NCI-H524 (cell line): ENCODE measurements at regions not wholly inside any gene's neighbourhood (a gene's known extent, or its start where the extent isn't known, plus 50 kb on each side); places are given as distances from the start of the nearest gene placed in this dataset.
"Not testable (repeated sequence)": the region's sequence is repeated elsewhere in the genome, so short reads cannot be mapped to it uniquely, and the experiment has no call there.

Experiments used
- DNase-seq, 2 experiments: peaks; one replicate each; lab custom pipeline; 2025; lab: John Stamatoyannopoulos, UW

DNA sequence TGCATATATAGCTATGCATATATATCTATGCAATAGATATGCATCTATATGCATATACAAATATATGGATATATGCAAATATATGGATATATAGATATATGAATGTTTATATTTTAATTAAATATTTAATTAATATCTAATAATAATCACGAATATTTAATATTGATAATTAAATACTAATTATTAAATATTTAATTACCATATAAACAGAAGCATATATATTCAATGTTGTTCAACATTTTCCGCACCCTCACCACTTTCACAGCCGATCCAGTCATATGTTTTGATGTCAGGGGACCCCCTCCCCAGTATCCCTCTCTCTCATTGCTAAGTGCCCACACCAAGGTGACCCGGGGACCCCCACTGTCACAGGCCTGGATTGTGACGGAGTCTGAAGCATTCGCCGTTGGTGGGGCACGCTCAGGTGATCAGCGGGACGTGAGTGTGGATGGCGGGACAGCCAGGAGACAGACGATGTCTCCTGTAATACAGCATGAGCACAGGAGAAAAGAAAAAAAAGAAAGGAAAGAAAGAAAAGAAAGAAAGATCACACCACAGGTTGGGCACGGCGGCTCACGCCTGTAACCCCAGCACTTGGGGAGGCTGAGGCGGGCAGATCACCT is 199.7 kb downstream of the CRLF2 start:
- DNase-seq = no peak

DNA sequence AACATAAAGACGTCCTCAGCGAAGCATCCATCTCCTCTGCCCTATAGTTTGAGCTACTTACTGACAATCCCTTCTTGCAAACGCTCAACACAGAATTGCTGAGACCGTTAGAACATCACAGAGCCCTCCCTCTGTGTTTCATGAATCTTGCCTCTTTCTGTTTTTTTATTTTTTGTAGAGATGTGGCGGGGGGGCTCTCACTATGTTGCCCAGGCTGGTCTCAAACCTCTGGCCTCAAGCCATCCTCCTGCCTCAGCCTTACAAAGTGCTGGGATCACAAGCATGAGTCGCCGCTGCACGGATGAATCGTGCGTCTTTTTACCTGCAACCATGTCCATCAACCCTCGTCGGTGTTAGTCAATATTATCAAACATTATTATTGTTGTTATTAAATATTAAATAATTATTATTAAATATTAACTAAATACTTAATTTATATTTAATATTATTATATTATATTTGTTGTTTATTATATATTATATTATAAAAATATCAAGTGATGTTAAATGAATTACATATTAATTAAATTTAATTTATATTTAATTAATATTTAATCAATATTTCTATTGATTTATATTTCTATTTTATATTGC is 200.7 kb downstream of the CRLF2 start:
- no peak for DNase-seq

DNA sequence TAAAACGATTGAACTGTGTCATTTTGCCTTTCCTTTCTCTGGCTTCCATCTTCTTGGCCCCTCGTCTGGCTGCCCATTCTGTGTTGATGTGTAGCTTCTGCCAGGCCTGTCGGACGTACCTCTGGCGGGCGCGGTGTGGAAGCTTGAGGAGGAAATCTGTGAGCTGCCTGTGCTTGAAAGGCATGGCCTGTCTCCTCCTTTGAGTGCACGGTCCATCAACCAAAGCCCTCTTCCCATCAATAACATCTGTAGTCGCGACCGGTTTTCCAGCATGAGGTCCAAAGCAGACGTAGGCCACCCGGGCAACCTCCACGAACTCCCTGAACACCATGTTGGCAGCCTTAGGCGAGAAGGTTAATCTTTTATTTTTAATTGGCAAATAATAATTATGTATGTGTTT is 202.7 kb downstream of the CRLF2 start:
- DNase-seq = no peak

DNA sequence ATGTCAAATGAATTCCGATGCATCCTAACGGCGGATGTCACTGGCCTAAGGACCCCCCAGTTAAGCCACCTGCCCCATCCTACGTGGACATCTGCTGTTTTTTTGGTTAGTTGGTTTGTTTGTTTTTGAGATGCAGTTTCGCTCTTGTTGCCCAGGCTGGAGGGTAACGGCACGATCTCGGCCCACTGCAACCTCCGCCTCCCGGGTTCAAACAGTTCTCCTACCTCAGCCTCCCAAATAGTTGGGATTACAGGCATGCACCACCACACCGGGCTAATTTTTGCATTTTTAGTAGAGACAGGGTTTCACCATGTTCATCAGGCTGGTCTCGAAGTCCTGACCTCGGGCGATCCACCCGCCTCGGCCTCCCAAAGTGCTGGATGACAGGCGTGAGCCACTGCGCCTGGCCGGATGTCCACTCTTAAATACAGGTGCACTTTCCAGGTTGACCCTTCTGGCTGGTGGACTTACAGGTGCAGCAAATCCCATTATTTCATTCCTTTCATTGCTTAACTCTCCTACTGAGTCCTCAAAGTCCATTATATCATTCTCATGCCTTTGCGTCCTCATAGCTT is 206.2 kb downstream of the CRLF2 start:
- no peak for DNase-seq

DNA sequence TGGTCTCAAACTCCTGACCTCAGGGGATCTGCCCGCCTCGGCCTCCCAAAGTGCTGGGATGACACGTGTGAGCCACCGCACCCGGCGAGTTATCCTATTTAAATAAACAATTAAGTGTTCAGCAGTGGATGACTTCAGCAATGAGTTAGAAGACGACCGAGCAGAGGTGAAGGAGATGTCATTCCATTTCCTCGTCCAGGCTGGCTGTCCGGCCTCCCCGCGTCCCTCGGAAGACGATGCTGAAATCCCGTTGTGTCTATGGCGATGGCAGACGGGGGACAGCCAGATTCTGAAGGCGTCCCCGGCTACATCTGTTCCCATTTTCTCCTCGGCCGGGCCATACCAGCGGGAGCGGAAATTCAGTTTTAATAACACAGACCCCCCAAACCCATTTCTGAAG is 209.8 kb downstream of the CRLF2 start:
- DNase-seq = no peak

DNA sequence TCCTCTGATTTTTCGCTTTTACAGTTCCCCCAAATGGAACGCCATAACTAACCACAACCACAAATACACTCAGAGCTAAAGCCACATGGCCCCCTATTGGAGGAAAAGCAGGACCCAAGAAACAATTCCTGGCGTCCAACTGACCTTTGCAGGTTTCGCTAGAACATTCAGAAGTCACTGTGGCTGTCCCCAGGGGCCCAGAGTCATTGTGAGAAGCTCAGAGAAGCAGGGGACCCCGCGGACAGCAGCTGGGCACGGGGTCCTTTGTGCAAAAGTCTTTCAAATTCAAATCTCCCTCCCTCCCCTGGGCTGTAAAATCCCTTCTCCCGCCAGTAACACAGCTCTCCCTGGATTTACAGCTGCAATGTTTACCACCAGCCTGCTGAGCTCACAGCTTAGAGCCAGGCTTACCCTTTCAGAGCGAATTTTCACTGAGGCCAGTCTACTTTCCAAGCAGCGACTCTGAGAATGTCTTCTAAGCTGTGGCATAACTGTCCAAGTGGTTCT is 214.8 kb downstream of the CRLF2 start:
- no peak for DNase-seq

DNA sequence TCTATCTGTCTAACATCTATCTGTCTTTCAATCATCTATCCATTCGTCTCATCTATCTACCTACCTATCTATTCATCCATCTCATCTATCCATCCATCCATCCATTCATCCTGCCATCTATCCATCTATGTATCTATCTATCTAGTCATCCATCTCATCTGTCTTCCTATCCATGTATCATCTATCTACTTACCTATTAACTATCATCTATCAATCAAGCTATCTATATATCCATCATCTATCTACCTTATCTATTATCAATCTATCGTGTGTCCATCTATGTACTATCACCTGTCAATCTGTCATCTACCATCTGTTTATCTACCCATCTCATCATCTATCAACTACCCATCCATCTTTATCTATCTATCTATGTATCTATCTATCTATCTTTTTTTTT is 217.7 kb downstream of the CRLF2 start:
- no peak for DNase-seq

DNA sequence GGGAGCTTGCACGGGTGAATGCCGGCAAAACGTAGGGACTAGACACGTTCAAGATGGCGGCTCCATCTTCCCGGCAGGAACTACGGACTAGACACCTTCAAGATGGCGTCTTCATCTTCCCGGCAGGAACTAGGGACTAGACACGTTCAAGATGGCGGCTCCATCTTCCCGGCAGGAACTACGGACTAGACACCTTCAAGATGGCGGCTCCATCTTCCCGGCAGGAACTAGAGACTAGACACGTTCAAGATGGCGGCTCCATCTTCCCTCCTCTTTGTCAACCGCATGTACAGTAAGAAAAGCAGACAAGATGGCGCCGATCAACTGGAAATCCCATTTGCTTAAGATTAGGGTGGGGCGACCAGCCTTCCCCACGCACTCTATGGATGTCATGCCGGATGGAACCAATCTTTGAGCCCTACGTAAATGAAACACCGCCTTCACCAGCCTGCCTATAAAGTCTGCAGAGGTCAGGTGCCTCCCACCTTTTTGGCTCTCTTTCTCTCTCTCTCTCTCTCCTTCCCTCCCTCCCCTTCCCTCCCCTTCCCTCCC is 222.4 kb downstream of the CRLF2 start:
- peak; percentile 76 to 89 for DNase-seq

DNA sequence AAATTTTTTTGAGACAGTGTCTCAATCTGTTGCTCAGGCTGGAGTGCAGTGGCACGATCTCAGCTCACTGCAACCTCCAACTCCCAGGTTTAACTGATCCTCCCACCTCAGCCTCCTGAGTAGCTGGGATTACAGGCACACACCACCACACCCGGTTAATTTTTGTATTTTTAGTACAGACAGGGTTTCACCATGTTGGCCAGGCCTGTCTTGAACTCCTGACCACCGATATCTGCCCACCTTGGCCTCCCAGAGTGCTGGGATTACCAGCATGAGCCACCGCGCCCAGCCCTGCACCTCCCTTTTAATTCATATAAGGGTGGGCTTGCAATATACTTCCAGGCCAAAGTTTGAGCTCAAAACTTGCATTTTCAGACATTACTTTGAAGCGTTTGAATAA is 223.9 kb downstream of the CRLF2 start:
- not testable (repeated sequence) for DNase-seq

DNA sequence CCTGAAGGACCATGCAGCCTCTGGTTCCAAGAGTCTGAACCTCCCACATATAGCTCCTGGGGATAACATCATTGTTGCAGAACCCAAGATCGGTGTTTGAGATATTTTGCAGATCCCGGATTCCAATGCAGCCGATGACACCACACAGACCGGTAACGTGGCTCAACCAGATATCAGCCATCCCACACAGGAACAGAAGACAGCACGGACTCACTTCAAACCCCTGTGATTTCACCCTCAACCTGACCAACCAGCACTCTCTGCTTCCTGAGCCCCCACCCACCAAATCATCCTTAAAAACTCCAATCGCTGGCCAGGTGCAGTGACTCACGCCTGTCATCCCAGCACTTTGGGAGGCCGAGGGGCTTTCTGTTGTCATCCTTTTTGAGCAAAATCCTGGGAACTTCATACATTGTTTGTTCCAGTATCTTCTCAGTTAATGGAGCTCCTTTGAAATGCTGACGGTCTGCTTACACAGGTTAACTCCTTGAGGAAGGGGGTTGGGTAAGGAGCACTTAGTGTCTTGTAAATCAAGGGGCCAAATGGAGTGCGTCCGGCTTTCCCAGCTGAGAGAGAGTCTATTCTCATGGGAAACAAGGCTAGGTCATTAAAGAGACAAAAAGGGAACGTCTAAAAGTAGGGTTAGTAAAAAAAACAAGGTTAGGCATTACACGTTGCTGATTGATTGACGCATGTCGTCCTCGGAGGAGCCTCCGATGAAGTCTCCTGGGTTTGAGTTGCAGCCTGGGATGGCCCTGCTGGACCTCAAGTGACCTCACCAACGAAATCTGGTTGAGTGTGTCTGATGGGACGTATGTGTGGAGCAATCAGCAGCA is 230.4 kb downstream of the CRLF2 start:
- DNase-seq = no peak

DNA sequence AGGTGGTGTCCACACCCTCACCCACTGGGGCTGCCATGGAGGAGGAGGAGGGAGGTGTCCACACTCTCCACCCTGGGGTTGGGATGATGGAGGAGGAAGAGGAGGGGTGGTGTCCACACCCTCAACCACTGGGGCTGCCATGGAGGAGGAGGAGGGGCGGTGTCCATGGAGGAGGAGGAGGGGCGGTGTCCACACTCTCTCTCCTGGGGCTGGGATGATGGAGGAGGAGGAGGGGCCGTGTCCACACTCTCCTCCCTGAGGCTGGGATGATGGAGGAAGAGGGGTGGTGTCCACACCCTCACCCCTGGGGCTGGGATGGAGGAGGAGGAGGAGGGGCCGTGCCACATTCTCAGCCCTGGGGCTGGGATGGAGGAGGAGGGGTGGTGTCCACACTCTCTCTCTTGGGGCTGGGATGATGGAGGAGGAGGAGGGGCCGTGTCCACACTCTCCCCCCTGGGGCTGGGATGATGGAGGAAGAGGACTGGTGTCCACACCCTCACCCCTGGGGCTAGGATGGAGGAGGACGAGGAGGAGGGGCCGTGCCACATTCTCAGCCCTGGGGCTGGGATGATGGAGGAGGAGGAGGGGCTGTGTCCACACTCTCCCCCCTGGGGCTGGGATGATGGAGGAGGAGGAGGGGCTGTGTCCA is 231.7 kb downstream of the CRLF2 start:
- DNase-seq = no peak

DNA sequence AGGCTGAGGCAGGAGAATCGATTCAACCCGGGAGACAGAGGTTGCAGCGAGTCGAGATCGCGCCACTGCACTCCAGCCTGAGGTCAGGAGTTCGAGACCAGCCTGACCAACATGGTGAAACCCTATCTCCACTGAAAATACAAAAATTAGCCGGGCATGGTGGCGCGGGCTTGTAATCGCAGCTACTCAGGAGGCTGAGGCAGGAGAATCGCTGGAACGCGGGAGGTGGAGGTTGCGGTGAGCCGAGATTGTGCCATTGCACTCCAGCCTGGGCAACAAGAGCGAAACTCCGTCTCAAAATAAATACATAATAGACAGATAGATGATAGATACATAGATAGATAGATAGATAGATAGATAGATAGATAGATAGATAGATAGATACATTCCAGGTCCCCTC is 233.3 kb downstream of the CRLF2 start:
- not testable (repeated sequence) for DNase-seq

DNA sequence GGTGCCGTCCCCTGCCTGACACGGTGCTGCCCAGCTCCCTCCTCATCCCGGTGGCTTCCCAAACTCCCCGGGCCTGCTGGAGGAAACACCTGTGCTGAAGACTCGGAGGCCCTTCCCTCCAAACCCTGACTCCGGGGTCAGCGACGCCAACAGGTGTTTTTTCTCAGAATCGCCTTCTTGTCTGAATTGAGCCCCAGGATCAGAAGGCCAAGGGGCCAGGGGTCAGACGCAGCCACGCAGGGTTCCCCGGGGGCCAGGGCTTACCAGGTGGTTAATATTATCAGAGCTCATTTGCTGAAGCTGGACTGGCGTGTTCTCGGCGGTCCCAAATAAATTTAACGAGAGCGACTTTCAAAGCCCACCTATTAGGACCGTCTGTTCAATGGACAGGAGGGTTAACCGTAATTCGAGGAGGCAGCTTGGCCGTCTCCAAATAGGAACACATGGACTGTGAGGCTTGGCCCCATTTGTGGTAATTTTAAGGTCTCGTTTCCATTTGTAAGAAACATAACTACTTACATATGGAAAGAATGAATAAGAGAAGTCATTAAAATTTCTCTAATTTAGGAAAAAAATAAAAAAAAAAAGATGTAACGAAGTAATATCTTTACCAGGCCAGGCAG is 239.3 kb downstream of the CRLF2 start:
- no peak for DNase-seq

DNA sequence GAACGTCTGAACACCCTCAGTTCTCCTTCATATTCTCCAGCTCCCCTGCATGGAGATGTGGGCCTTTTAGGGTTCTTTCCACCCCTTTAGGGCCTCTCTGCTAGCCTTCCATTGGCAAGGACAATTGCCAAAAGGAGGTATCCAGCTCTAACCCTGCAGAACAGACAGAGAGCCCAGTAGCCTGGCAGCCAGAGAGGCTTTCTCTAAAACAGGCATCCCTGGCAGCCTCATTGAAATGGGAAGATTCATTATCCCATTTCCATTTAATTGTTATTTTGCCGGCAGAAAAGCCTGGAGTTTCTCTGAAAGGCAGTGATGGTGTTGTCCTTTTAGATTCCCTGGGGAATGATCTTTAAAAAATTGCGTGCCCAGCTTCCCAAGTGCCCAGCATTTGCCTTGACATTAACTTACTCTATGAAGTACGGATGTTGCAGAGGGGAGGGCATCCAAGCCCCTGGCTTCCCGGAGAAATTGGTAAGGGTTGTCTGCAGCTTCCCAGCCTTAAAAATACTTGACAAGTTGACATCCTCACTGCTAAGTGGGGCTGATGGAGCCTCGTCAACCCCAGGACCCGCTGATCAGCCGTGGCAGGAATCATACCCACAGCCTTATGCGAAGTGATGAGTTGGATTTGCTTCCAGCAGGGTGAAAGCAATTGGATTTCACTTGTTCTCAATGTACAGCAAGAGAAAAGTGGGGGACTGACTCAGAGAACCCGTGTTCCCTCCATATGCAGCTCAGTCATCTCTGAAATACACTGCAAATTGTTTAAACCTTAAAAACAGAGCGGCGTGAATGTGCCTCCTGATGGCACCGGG is 244.1 kb downstream of the CRLF2 start:
- DNase-seq = no peak

DNA sequence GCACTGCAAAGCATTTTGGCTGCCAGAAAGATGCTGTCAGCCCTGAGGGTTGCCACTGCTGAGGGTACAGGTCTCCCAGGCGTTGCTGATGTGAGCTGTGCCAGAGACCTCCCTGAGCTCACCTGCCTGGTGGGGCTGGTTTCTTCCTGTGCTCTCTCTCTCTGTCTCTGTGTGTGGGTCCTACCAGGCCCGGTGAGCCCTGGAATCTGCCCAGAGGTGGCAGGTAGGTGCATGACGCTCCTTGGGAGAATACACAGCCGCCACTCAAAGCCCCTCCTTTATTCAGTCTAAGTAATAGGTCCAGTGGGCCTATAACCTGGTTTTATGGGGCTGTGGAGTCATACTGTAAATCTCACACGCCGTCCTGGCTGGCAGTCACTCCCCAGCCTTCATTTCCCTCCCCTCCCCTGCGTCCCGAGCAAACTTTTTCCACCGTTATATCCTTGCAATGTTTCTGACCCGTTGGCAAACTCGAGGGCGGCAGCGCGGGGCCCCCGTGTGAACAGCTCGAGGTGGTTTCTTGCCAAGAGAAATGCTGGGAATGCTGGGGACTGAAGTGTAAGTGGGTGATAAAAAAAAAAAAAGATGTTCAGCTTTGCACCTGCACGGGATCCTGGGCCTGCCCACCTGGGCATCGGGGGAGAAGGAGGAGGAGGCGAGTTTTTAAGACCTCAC is 245.9 kb downstream of the CRLF2 start:
- no peak for DNase-seq

DNA sequence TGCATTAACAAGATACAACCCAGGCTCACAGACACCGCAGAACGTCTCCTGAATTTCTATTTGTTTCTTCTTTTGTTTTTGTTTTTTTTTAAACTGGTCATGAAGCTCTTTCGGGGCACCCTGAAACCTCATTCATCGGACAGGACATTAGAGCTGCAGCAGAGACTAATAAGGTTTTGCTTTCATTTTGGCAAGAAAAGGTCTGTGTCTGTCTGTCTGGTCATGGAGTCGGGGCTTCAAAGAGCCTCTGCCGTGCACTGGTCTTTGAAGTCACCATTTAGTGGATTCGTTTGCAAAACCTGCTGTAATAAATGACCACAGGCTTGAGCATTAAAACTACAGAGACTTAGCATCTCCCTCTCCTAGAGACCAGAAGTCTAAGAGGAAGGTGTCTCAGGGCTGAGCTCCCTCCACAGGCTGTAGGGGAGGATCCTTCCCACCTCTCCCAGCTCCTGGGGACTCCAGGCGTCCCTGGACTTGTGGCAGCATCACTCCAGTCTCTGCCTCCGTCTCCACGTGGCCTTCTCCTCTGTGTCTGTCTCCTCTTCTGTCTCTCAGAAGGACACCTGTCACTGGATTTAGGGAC is 247.5 kb downstream of the CRLF2 start:
- no peak for DNase-seq

DNA sequence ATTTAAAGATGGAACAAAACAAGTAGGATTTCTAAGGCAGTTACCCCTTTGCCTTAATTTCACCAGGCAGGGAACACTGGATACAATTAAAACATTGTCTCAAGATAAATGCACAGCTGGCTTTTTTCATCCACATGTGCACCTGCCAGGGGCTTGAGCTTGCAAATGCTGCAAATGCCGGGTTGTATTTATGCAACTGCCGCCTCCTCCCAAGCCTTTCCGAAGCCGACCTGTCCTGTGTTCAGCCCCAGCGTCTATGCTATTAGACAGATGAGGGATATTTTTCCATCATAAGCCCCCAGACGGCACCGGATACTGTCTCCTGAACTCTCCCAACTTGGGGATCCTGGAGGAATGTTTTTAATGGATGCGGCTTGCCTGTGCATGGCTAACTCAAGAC is 251.6 kb downstream of the CRLF2 start:
- no peak for DNase-seq

DNA sequence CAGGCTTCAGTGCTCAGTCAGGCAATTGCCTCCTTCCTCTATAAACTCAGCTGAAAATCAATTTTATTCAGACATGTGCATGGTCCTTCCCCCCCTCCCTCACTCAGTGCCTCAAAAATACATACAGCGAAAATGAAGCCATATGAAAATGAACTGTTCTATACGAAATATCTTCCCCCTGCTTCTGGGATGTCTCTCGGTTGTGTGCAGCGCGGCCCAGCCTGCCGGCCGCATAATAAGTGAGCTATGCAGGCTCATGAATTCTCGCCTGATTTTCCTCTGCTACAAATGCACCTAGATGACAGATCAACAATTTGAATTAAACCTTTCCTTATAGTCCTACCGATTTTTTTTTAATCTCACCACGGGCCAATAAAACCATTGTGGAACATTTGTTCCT is 252.9 kb downstream of the CRLF2 start:
- DNase-seq = no peak

DNA sequence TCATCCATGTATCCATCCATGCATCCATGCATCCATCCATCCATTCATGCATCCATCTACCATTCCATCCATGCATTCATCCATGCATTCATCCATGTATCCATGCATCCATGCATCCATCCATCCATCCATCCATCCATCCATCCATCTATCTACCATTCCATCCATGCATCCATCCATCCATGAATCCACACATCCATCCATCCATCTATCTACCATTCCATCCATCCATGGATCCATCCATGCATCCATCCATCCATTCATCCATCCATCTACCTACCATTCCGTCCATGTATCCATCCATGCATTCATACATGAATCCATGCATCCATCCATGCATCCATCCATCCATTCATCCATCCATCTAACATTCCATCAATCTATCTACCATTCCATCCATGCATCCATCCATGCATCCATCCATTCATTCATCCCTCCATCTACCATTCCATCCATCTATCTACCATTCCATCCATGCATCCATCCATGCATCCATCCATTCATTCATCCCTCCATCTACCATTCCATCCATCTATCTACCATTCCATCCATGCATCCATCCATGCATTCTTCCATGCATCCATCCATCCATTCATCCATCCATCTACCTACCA is 257.2 kb downstream of the CRLF2 start:
- DNase-seq = not testable (repeated sequence)
